Spleen (tissue), 11 donors: ENCODE measurements at regions not wholly inside any gene's neighbourhood (a gene's known extent, or its start where the extent isn't known, plus 50 kb on each side); places are given as distances from the start of the nearest gene placed in this dataset.

Experiments used
- DNase-seq: peaks from one replicate; pipeline ENCODE4 v3.0.0-alpha.2; 2020
- H3K27ac ChIP-seq, 8 donors: fragments of 200-600 bp; sonication (generic) in 7 of 8; 1 replicate in 4 of 8; 2 replicates in 4 of 8; pipeline versions ENCODE4 v1.5.0 to v1.8.0; 2016 to 2021; ENCODE audit warnings: inconsistent platforms in 4 of 8, mild to moderate bottlenecking in 4 of 8, moderate library complexity in 1 of 8
- H3K27me3 ChIP-seq, 7 donors: fragments of 200-600 bp; sonication (generic) in 6 of 7; replicated peaks in 1 of 7; 1 replicate in 4 of 7; 2 replicates in 3 of 7; pipeline versions ENCODE4 v1.5.0 to v1.8.0; 2016 to 2021; ENCODE audit warnings: inconsistent platforms in 3 of 7, mild to moderate bottlenecking in 1 of 7
- H3K36me3 ChIP-seq, 6 donors: fragments of 200-600 bp; sonication (generic) in 5 of 6; 1 replicate in 4 of 6; 2 replicates in 2 of 6; pipeline versions ENCODE4 v1.5.0 to v1.8.0; 2016 to 2021; ENCODE audit warnings: inconsistent platforms in 2 of 6
- H3K4me1 ChIP-seq, 6 donors: fragments of 200-600 bp; sonication (generic) in 5 of 6; 1 replicate in 3 of 6; 2 replicates in 3 of 6; pipeline versions ENCODE4 v1.5.0 to v1.8.0; 2016 to 2021; ENCODE audit warnings: inconsistent platforms in 3 of 6
- H3K4me3 ChIP-seq, 8 donors: fragments of 200-600 bp; sonication (generic) in 7 of 8; 1 replicate in 4 of 8; 2 replicates in 4 of 8; pipeline versions ENCODE4 v1.5.0 to v1.8.0; 2016 to 2021; ENCODE audit warnings: inconsistent platforms in 4 of 8, mild to moderate bottlenecking in 4 of 8, moderate library complexity in 2 of 8
- H3K9me3 ChIP-seq, 8 donors: fragments of 200-600 bp; sonication (generic) in 7 of 8; 1 replicate in 4 of 8; 2 replicates in 4 of 8; pipeline versions ENCODE4 v1.5.0 to v1.8.0; 2016 to 2021; ENCODE audit warnings: inconsistent platforms in 4 of 8
- POLR2A ChIP-seq, 3 donors: fragments of 450-650 bp; IDR thresholded peaks; one replicate each; pipeline ENCODE4 v1.5.1; 2017; ENCODE audit warnings: antibody characterized with exemption in 3 of 3, mild to moderate bottlenecking in 1 of 3
- POLR2AphosphoS5 ChIP-seq, 3 donors: sonication (generic); formaldehyde crosslinking; IDR thresholded peaks; one replicate each; pipeline ENCODE4 v1.5.1; 2017; ENCODE audit warnings: antibody characterized with exemption in 3 of 3
- WGBS, 5 donors: extraction: QIAGEN DNeasy Blood & Tissue Kit in 3 of 5; methylation state at CpG; one replicate each; pipeline versions ENCODE4 v1.1.5 to v1.1.7; 2013 to 2018; 5-methylcytosine and 5-hydroxymethylcytosine counted together
- intact Hi-C: fragments of 100-400 bp; cut with DNase I; formaldehyde crosslinking; loops from one replicate; pipeline ENCODE4 v1.15.0; 2023; ENCODE audit warnings: low total_unique reads
- TF ChIP-seq, protein P1 (sequence below), 11 experiments: fragments of 200-600 bp in 7 of 11; fragments of 450-650 bp in 4 of 11; sonication (generic) in 4 of 11; IDR thresholded peaks in 8 of 11; conservative IDR thresholded peaks in 3 of 11; 1 replicate in 7 of 11; 2 replicates in 4 of 11; pipeline versions ENCODE4 v1.4.0 to v1.8.0; 2016 to 2021; ENCODE audit warnings: antibody characterized with exemption in 11 of 11, inconsistent platforms in 4 of 11, mild to moderate bottlenecking in 1 of 11
- donor health status: healthy with polysubstance abuse.
- donor health status: DM: no; HTN: no; CAD: no; lungs with moderate emphysema.
- donor health status: DM: no; HTN: no; CAD: no.
- donor health status: Bipolar disorder and iron deficiency.
- donor health status: healthy.
- donor health status: DM: no; HTN: no; CAD: no.
- donor health status: DM: yes; HTN: yes; CAD: no.

DNA sequence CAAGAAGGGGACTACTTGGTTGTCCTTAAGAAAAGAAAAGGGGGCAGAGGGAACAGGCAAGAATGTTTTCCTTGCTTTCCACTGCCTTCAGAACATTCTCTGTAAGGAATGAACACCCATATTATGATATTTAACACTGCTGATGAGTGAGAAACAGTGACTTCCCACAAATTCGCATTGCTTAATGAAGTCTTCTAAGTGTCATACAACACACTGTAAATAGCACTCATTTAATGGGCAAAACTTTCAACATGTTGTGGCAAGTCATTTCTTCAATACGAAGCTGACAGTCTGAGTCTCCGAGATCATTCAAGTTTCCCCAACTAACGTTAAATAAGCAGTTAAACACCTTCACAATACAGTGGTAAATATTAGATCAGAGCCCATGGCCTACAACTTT is 464.4 kb downstream of the SHQ1 start:
- DNase-seq = no peak
- WGBS, 5 donors = 63 to 86% (median 80%) methylated on average over 4 of the region's 4 CpGs
- peaks cover 0 to 4% (median 2%) of the 10 kb centered on the region in 6 donors for H3K36me3 ChIP-seq
- H3K27me3 ChIP-seq = no peaks in the 10 kb centered on the region
- peak overlapping the region in 1 of 8 donors; percentile 3 for H3K27ac ChIP-seq
- intact Hi-C loops = no loop called here
- H3K9me3 ChIP-seq = no peaks in the 10 kb centered on the region
- H3K4me1 ChIP-seq = peaks cover 18 to 98% (median 70%) of the 10 kb centered on the region in 6 donors
- H3K4me3 ChIP-seq = no peak overlapping the region
- TF ChIP-seq POLR2A (IDR thresholded peaks at IDR 0.05) (no peak), POLR2AphosphoS5 (IDR thresholded peaks at IDR 0.05) (no peak)
- TF ChIP-seq, protein P1, sequence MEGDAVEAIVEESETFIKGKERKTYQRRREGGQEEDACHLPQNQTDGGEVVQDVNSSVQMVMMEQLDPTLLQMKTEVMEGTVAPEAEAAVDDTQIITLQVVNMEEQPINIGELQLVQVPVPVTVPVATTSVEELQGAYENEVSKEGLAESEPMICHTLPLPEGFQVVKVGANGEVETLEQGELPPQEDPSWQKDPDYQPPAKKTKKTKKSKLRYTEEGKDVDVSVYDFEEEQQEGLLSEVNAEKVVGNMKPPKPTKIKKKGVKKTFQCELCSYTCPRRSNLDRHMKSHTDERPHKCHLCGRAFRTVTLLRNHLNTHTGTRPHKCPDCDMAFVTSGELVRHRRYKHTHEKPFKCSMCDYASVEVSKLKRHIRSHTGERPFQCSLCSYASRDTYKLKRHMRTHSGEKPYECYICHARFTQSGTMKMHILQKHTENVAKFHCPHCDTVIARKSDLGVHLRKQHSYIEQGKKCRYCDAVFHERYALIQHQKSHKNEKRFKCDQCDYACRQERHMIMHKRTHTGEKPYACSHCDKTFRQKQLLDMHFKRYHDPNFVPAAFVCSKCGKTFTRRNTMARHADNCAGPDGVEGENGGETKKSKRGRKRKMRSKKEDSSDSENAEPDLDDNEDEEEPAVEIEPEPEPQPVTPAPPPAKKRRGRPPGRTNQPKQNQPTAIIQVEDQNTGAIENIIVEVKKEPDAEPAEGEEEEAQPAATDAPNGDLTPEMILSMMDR (IDR thresholded peaks at IDR 0.05 in 8 of 11, conservative IDR thresholded peaks at IDR 0.05 in 3 of 11) = no peak

DNA sequence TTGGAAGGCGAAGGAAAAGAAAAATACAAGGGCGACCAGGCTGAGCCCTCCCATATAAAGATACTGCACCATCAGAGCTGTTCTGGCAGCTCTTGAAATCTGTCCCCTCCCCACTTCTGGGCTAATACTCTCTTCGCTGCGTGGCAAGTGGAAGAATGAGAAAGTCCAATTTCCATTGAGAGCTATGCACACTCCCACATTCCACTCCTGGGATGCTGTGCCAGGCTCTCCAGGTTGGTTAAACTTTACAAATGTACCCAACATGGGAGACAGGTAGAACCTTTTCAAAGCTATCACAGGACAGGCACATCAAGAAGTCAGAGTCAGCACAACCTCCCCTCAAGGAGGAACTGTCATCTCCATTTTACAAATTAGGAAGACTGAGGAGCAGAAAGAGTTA is 465.0 kb downstream of the SHQ1 start:
- Histone ChIP-seq H3K36me3 (peaks cover 2 to 11% (median 8%) of the 10 kb centered on the region in 6 donors), H3K9me3 (no peaks in the 10 kb centered on the region), H3K4me3 (no peak overlapping the region), H3K4me1 (peaks cover 18 to 98% (median 71%) of the 10 kb centered on the region in 6 donors), H3K27me3 (no peaks in the 10 kb centered on the region), H3K27ac (no peak overlapping the region)
- TF ChIP-seq POLR2A (IDR thresholded peaks at IDR 0.05) = no peak
- TF ChIP-seq POLR2AphosphoS5 (IDR thresholded peaks at IDR 0.05) = no peak
- TF ChIP-seq, protein P1 (IDR thresholded peaks at IDR 0.05 in 8 of 11, conservative IDR thresholded peaks at IDR 0.05 in 3 of 11) = no peak
- 94 to 98% (median 97%) methylated on average over 4 of the region's 4 CpGs for WGBS, 5 donors
- intact Hi-C loops = no loop called here
- DNase-seq = no peak

DNA sequence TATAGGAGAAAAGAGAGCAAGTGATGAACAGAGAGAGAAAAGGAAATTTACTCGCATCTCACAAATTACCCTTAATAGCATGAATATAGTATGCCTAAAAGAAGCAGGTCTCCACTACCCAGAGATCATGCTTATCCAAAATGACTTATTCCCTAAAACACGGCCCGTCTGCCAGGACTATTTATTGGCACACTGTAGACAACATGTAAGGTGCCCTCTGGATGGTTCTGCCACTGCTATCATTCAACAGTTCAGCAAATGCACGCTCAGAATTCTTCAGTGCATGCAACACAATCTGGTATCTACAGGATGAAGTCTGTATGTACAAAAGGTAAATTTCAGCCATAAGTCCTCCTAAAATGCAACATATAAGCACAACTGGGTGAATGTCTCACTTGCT is 465.8 kb downstream of the SHQ1 start:
- intact Hi-C loops = no loop called here
- 95 to 100% (median 97%) methylated on average over 4 of the region's 4 CpGs for WGBS, 5 donors
- H3K36me3 ChIP-seq = peaks cover 3 to 19% (median 15%) of the 10 kb centered on the region in 6 donors
- no peak overlapping the region for H3K4me3 ChIP-seq
- TF ChIP-seq POLR2A (IDR thresholded peaks at IDR 0.05) (no peak), POLR2AphosphoS5 (IDR thresholded peaks at IDR 0.05) (no peak)
- TF ChIP-seq, protein P1 (IDR thresholded peaks at IDR 0.05 in 8 of 11, conservative IDR thresholded peaks at IDR 0.05 in 3 of 11) = no peak
- H3K4me1 ChIP-seq = peaks cover 18 to 97% (median 65%) of the 10 kb centered on the region in 6 donors
- H3K27ac ChIP-seq = no peak overlapping the region
- no peaks in the 10 kb centered on the region for H3K27me3 ChIP-seq
- no peak for DNase-seq
- H3K9me3 ChIP-seq = no peaks in the 10 kb centered on the region

DNA sequence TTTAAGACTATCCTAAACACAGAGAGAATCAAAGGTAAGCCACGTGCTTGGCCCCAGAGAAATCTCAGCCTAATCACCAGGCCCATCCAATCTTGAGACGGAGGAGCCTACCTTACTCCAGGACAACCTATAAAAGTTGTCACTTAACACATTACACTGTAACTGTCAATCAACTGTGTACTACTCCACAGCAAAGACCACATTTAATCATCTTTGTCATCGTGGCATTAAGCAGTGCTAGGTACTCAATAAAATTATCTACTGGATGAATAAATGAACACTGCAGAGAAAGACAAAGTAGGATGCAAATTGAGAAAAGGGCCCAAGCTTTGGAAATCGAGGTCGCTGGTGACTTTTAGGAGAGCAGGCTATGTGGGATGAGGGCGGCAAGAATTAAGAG is 466.7 kb downstream of the SHQ1 start:
- peaks cover 3 to 27% (median 18%) of the 10 kb centered on the region in 6 donors for H3K36me3 ChIP-seq
- no peak overlapping the region for H3K4me3 ChIP-seq
- H3K27ac ChIP-seq = no peak overlapping the region
- TF ChIP-seq POLR2A (IDR thresholded peaks at IDR 0.05) = no peak
- TF ChIP-seq, protein P1 (IDR thresholded peaks at IDR 0.05 in 8 of 11, conservative IDR thresholded peaks at IDR 0.05 in 3 of 11) = no peak
- TF ChIP-seq POLR2AphosphoS5 (IDR thresholded peaks at IDR 0.05) = no peak
- 85 to 92% (median 87%) methylated on average over 6 of the region's 6 CpGs for WGBS, 5 donors
- H3K9me3 ChIP-seq = no peaks in the 10 kb centered on the region
- H3K4me1 ChIP-seq = peaks cover 18 to 95% (median 61%) of the 10 kb centered on the region in 6 donors
- no peaks in the 10 kb centered on the region for H3K27me3 ChIP-seq
- intact Hi-C loops = no loop called here
- no peak for DNase-seq
